ENCODE measurements at regions not wholly inside any gene's neighbourhood (a gene's known extent, or its start where the extent isn't known, plus 50 kb on each side); places are given as distances from the start of the nearest gene placed in this dataset.
"Not testable (repeated sequence)": the region's sequence is repeated elsewhere in the genome, so short reads cannot be mapped to it uniquely, and the experiment has no call there.

DNA sequence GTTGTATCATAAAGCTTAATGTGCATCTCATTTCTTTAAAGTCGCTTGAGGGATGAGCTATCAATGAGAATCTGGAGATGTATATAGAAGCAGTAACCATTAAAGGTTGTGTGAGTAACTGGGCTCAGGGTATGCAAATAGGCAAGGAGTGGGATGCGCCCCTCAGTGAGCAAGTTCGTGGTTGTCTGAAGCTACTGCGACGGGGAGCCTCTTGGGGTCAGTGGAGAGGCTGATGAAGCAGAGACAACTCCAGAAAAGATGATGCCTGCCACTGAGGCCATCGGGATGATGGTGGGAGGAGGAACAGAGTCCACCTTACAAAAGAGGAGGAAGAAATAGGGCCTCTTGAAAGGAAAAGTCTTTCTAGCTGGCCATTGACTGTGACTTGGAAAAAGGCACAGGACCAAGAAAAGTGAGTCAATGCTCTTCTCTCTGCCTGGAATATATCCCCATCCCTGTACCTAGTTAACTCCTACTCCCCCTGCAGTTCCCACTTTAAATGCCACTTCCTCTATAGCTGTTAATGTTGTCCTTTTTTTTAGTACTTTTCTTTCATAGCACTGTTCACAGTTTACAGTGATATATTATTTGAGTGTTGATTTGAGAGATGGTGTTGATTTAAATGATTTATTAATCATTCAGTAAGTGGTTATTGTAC is 51.4 kb upstream of the LSM6 start:
- no peak for DNase-seq

- DNase-seq = no peak
These were observed 52.3 kb upstream of the LSM6 start for GRCh38 chr4:146123231-146123630.

GRCh38 chr4:146122398-146122797 is 53.1 kb upstream of the LSM6 start:
- DNase-seq = no peak

- DNase-seq = no peak
These were observed 53.8 kb upstream of the LSM6 start for GRCh38 chr4:146121757-146122156.

DNA sequence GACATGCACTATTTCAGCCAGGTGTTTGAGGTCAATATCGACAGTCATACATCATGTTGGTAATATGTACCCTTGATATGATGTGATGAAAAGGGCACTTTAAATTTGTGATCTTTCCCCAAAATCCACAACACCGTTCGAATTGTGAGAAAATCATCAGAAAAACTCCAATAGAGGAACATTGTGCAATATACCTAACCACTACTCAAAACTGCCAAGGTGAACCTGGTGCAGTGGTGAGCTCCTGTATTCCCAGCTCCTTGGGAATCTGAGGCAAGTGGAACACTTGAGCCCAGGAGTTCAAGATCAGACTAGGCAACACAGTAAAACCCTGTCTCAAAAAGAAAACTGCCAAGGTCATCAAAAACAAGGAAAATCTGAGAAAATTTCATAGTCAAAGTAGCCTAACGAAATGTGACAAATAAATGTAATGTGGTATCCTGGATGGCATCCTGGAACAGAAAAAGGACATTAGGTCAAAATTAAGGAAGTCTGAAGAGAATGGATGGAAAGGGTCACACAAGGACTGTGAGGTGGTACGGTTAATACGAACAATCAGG is 55.6 kb upstream of the LSM6 start:
- no peak for DNase-seq

DNA sequence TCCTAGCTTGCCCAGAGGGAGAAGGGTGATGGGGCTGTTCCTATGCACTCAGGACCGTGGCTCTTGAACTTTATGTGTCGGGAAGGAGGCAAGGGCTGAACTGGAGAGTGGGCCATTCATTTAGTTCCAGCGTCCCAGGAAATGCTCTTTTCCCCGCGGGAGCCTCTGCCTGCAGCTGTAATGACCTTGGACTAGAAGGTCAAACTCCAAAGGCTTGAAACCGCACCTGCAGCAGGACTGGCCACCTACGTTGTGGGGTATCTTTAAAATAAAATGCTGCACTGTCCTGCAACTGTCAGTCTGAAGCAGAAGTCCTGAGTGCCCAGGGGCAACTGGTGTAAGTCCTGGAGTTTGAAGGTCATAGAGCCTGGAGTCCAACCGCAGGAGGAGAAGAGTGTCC is 61.5 kb upstream of the LSM6 start:
- no peak for DNase-seq

- no peak for DNase-seq
These were observed 62.3 kb upstream of the LSM6 start for GRCh38 chr4:146113171-146113570.

GRCh38 chr4:146112389-146112788 is 63.1 kb upstream of the LSM6 start:
- no peak for DNase-seq

GRCh38 chr4:146110871-146111485 is 64.5 kb upstream of the LSM6 start:
- DNase-seq = no peak

GRCh38 chr4:146108756-146109155 is 66.8 kb upstream of the LSM6 start:
- DNase-seq = no peak

- no peak for DNase-seq
These were observed 67.8 kb upstream of the LSM6 start for GRCh38 chr4:146107587-146108240.

- DNase-seq = no peak
These were observed 70.1 kb upstream of the LSM6 start for GRCh38 chr4:146105464-146105863.

GRCh38 chr4:146104541-146104940 is 71.0 kb upstream of the LSM6 start:
- no peak for DNase-seq

DNA sequence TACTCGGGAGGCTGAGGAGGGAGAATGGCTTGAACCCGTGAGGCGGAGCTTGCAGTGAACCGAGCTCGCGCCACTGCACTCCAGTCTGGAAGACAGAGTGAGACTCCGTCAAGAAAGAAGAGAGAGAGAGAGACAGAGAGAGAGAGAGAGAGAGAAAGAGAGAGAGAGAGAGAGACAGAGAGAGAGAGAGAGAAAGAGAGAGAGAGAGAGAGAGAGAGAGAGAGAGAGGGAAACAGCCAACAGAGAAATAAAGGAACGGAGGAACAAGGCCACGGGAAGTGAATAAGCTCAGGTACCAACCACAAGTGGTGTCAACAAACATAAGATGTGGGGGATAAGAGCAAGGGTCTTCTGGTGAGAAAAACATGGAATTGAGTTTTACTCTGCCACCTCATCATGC is 71.5 kb upstream of the LSM6 start:
- not testable (repeated sequence) for DNase-seq

DNA sequence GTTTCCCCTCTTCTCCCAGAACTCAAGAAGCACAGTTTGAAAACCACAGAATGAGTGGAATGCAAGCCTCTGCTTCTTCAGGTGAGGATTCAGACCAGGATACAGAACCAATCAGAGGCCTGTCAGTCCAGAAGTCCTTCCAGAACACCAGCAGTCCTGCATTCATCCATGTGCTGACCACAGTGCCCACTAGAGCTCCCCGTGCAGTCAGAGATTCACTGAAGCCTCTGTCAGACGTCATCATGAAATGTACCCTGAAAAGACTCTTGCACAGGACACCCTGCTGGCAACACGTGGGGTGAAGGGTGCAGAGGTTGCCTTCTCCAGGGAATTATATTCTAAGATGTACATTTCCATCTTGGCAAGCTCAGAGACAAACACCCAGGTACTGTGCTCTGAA is 75.9 kb upstream of the LSM6 start:
- no peak for DNase-seq

DNA sequence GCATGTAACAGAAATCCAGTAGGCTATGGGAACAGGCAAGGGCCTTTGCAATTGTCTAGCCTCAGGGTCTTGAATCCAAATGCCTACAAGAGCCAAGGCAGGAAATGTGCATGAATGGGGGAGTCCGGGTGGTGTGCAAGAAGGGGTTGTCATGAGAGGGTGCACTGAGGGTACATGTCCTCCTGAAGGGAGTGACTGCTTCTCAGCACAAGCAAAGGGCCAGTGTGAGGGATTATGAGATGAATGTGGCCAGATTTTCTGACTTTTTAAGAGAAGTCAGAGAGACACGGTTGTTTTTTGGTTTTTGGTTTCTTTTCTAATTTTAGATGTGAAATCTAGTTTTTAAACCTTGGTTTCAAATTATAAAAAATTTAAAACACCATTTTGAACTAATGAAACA is 76.5 kb upstream of the LSM6 start:
- DNase-seq = no peak

- DNase-seq = no peak
These were observed 77.1 kb upstream of the LSM6 start for GRCh38 chr4:146098397-146098796.

GRCh38 chr4:146096371-146096770 is 79.1 kb upstream of the LSM6 start:
- DNase-seq = no peak

GRCh38 chr4:146095860-146096259 is 79.7 kb upstream of the LSM6 start:
- no peak for DNase-seq

DNA sequence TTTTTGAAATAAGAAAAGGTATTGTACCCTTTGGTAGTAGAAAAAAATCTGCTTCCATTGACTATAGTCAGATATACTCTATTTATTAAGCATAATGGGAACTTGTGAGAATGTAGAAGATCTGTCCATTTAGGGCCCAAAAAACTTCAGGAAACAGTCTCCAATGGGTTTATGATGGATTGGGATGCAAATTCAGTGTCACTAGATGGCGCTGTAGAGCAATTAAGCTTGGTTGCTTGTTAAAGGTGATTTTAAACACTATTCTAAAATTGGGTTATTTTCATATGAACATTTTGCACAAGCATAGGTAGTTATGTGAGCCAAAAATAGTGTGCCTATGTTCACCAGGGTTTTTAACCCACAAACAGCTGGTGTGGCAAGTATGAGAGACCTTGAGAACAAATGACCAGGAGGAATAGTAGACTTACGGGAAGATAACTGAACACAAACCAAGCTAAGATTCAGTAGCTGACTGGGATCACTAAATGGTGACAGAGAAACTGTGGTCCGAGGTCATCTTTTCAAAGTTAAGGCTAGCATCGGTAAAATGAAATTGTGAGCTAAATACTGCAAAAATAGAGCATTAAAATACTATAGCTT is 80.3 kb upstream of the LSM6 start:
- peak; percentile 2 for DNase-seq

- DNase-seq = no peak
These were observed 86.8 kb upstream of the LSM6 start for GRCh38 chr4:146088690-146089089.

DNA sequence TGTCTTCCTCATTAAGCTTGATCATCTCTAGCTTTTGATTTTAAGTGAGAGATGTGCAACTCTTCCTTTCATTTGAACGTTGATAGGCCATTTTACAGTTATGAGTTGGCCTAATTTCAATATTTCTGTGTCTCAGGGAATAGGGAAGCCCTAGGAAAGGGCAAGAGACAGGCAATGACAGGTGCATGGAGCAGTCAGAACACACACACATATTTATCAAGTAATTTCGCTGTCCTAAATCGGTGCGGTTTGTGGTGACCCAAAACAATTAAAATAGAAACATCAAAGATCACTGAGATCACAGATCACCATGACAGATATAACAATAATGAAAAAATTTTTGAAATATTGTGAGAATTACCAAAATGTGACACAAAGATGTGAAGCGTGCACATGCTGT is 87.7 kb upstream of the LSM6 start:
- DNase-seq = no peak

DNA sequence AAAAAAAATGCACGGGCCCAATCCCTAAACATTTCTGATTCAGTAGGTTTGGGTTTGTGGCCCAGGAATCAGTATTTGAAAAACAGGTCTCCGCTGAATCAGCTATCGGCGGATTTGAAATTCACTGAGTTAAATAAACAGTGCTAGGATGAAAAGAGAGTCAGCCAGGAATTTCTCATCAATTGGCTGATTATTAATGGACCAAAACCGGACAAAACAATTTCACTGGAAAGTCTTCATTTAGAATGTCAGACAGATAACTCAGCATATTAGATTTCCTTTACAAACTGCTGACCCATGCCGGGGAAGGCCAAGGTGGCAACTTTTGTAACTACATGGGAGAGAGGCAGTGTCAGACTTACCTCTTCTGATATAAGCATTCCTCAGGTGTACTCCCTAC is 99.4 kb upstream of the LSM6 start:
- no peak for DNase-seq

DNA sequence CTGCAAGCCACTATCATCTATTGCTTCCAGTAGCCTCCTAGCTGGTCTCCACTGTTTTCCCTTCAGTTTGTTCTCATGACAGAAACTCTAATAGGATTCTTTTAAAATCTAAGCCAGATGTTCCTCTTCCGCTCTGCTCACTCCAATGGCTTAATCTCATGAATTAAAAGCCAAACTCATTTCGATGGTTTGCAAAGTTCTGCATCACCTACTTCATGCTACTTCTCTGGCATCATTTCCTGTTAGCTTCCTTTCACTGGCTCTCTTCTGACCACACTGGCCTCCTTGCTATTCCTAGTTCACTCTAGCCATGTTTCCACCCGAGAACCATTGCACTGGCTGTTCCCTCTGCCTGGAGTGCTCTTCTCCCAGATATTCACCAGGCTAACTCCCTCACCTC is 102.0 kb upstream of the LSM6 start:
- no peak for DNase-seq

Data from T1000 (cell line).